Esophagus squamous epithelium (tissue), 5 donors: ENCODE measurements at regions not wholly inside any gene's neighbourhood (a gene's known extent, or its start where the extent isn't known, plus 50 kb on each side); places are given as distances from the start of the nearest gene placed in this dataset.

Experiments used
- DNase-seq: peaks from one replicate; lab custom pipeline; 2025; lab: John Stamatoyannopoulos, UW
- H3K27ac ChIP-seq, 4 donors: fragments of 200-600 bp; sonication (generic); one replicate each; pipeline ENCODE4 v1.5.1; 2016 to 2019; ENCODE audit warnings: mild to moderate bottlenecking in 1 of 4
- H3K27me3 ChIP-seq, 4 donors: fragments of 200-600 bp; sonication (generic); 1 replicate in 3 of 4; 2 replicates in 1 of 4; pipeline versions ENCODE4 v1.5.1 to v1.6.0; 2017 to 2021; ENCODE audit warnings: antibody characterized with exemption in 1 of 4
- H3K36me3 ChIP-seq, 3 donors: fragments of 200-600 bp; sonication (generic); one replicate each; pipeline ENCODE4 v1.5.1; 2016 to 2019
- H3K4me1 ChIP-seq, 3 donors: fragments of 200-600 bp; sonication (generic); one replicate each; pipeline ENCODE4 v1.5.1; 2017 to 2019
- H3K4me3 ChIP-seq, 4 donors: fragments of 200-600 bp; sonication (generic); 1 replicate in 3 of 4; 2 replicates in 1 of 4; pipeline ENCODE4 v1.5.1; 2016 to 2019; ENCODE audit warnings: mild to moderate bottlenecking in 2 of 4, moderate library complexity in 1 of 4
- H3K9me3 ChIP-seq, 3 donors: fragments of 200-600 bp; sonication (generic); one replicate each; pipeline ENCODE4 v1.5.1; 2016 to 2019
- CTCF ChIP-seq, 6 experiments: fragments of 450-650 bp in 4 of 6; fragments of 200-600 bp in 2 of 6; sonication (generic) in 2 of 6; IDR thresholded peaks; one replicate each; pipeline ENCODE4 v1.5.1; 2016 to 2019; ENCODE audit warnings: antibody characterized with exemption in 6 of 6, mild to moderate bottlenecking in 4 of 6, moderate library complexity in 4 of 6
- POLR2A ChIP-seq, 4 donors: fragments of 450-650 bp; IDR thresholded peaks; one replicate each; pipeline ENCODE4 v1.6.1; 2017; ENCODE audit warnings: antibody characterized with exemption in 4 of 4, mild to moderate bottlenecking in 4 of 4, moderate library complexity in 3 of 4
- WGBS, 2 donors: methylation state at CpG; one replicate each; pipeline ENCODE4 v1.1.5; 2018; 5-methylcytosine and 5-hydroxymethylcytosine counted together
- intact Hi-C: fragments of 100-400 bp; cut with DNase I; formaldehyde crosslinking; loops from one replicate; pipeline ENCODE4 v1.15.0; 2022
- donor health status: DM: yes; HTN: yes; CAD: no.

GRCh38 chr1:220982686-220983085 is 103.4 kb downstream of the HLX start:
- WGBS, 2 donors, result 84 to 85% methylated on average over 10 of the region's 10 CpGs
- DNase-seq, result no peak
- no peaks in the 10 kb centered on the region for H3K36me3 ChIP-seq
- intact Hi-C loops, result no loop called here
- TF ChIP-seq CTCF (IDR thresholded peaks at IDR 0.05), result no peak
- no peak for TF ChIP-seq POLR2A (IDR thresholded peaks at IDR 0.05)
- H3K9me3 ChIP-seq, result no peaks in the 10 kb centered on the region
- no peaks in the 10 kb centered on the region for H3K4me1 ChIP-seq
- H3K27ac ChIP-seq, result no peak overlapping the region
- no peaks in the 10 kb centered on the region for H3K27me3 ChIP-seq
- no peak overlapping the region for H3K4me3 ChIP-seq

- Histone ChIP-seq H3K4me3 (no peak overlapping the region), H3K9me3 (no peaks in the 10 kb centered on the region), H3K4me1 (no peaks in the 10 kb centered on the region), H3K36me3 (no peaks in the 10 kb centered on the region), H3K27me3 (no peaks in the 10 kb centered on the region), H3K27ac (no peak overlapping the region)
- no peak for DNase-seq
- intact Hi-C loops, result no loop called here
- no peak for TF ChIP-seq CTCF (IDR thresholded peaks at IDR 0.05)
- 62 to 69% methylated on average over 14 to 19 of the region's 19 CpGs for WGBS, 2 donors
These were observed 104.8 kb downstream of the HLX start for GRCh38 chr1:220983877-220984635.

DNA sequence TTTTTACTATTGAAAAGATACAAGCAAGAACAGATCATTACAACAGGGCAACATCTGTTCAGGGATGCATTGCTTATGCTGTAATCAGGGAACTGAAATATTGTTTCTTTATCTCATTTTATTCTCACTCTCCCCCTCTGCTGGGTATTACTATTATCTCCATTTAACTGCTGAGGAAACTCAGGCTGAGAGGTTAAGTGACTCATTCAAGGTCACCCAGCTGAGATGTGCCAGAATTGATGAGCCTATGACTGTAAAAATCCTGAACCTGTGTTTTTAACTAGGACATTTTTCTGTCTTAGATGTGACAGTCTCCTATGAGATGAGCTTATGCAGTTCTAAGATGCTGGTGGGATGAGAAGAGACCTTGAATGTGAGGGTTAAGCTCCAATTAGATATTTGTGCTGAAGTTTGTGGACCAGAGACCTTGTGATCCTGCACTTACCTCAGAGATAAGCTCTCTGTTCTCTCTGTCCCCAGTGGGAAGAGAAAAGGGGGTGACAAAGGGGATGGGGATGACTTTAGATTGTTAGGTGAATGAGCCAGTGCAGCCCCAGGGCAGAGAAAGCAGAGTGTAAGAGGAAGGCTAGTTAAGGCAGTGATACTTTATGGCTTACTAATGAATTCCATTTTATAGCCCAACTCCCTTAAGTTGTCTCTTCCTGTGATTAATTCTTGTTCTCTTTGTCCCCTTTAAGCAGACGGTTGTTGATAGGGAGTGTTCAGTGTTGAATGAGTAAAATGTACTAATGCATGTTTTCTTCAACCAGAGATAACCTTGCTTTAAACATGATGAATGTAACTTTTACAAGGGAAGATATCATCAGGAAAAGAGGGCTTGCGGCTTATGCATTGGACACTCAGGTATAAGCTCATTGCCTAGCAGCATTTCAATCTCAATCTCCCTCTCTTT is 111.4 kb downstream of the HLX start:
- intact Hi-C loops, result no loop called here
- no peak for TF ChIP-seq POLR2A (IDR thresholded peaks at IDR 0.05)
- no peak for TF ChIP-seq CTCF (IDR thresholded peaks at IDR 0.05)
- H3K9me3 ChIP-seq, result no peaks in the 10 kb centered on the region
- H3K4me3 ChIP-seq, result no peak overlapping the region
- no peak for DNase-seq
- peaks cover 0 to 7% (median 0%) of the 10 kb centered on the region in 3 donors for H3K4me1 ChIP-seq
- H3K27ac ChIP-seq, result no peak overlapping the region
- WGBS, 2 donors, result 35 to 58% methylated on average over 2 of the region's 2 CpGs
- H3K36me3 ChIP-seq, result no peaks in the 10 kb centered on the region
- H3K27me3 ChIP-seq, result no peaks in the 10 kb centered on the region

- Histone ChIP-seq H3K36me3 (no peaks in the 10 kb centered on the region), H3K4me3 (no peak overlapping the region), H3K4me1 (peaks cover 0 to 7% (median 0%) of the 10 kb centered on the region in 3 donors), H3K9me3 (no peaks in the 10 kb centered on the region), H3K27me3 (no peaks in the 10 kb centered on the region), H3K27ac (peak overlapping the region in 1 of 4 donors; percentile 51)
- 66 to 67% methylated on average over 4 of the region's 4 CpGs for WGBS, 2 donors
- no peak for DNase-seq
- intact Hi-C loops, result no loop called here
- no peak for TF ChIP-seq CTCF (IDR thresholded peaks at IDR 0.05)
- TF ChIP-seq POLR2A (IDR thresholded peaks at IDR 0.05), result no peak
These were observed 112.3 kb downstream of the HLX start for GRCh38 chr1:220991506-220991905.
